ENCODE measurements at regions not wholly inside any gene's neighbourhood (a gene's known extent, or its start where the extent isn't known, plus 50 kb on each side); places are given as distances from the start of the nearest gene placed in this dataset.

DNA sequence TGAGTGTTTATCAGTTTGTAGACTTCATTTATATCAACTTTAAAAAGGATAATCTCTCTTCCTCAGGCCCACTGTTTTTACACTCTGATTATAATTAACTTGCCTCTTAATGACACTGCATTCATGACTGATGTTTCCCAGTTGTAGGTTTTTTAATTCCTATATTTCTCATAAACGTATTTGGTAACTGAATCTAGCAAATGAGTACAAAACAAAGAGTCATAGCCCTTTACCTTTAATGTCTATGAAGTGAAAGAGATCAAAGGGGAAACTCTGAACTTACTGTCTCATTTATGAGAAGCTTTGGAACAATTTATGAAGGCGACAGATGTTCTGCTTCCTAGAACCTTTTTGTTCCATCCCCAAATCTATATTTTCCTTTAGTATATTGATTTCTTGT lies 56.6 kb upstream of the ABCA1 start:
- Histone ChIP-seq H3K4me1 (ENCODE audit: control insufficient read depth in 1 of 2, low read depth in 2 of 2) (no peaks in the 10 kb centered on the region), H3K27ac (no peak overlapping the region), H3K27me3 (replicated peaks; ENCODE audit: insufficient read depth) (no peaks in the 10 kb centered on the region), H3K9me3 (no peaks in the 10 kb centered on the region), H3K4me3 (no peak overlapping the region), H3K36me3 (no peaks in the 10 kb centered on the region)
- DNase-seq (ENCODE audit: low spot score) (no peak), ATAC-seq (ENCODE audit: insufficient number of reproducible peaks, low FRiP score, low read depth) (no peak)
- TF ChIP-seq, protein P1, sequence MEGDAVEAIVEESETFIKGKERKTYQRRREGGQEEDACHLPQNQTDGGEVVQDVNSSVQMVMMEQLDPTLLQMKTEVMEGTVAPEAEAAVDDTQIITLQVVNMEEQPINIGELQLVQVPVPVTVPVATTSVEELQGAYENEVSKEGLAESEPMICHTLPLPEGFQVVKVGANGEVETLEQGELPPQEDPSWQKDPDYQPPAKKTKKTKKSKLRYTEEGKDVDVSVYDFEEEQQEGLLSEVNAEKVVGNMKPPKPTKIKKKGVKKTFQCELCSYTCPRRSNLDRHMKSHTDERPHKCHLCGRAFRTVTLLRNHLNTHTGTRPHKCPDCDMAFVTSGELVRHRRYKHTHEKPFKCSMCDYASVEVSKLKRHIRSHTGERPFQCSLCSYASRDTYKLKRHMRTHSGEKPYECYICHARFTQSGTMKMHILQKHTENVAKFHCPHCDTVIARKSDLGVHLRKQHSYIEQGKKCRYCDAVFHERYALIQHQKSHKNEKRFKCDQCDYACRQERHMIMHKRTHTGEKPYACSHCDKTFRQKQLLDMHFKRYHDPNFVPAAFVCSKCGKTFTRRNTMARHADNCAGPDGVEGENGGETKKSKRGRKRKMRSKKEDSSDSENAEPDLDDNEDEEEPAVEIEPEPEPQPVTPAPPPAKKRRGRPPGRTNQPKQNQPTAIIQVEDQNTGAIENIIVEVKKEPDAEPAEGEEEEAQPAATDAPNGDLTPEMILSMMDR (IDR thresholded peaks at IDR 0.05) = no peak

DNA sequence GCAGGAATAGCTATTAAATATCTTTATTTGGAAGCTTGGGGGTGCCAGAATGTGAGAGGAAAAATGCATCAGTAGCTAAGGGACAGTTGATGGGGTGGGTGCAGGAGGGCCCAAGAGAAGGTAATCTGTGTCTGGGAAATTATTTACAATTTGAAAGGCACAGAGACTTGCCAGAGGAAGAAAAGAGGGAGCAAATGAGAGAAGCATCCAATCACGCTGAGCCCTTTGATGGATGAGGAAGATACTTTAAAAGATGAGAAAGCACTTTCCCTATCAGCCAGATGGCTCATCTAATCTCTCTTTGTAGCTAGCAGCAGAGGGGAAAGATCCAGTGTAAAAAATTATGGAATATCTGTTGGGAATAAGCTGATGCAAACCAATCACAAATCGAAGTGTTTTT lies 57.0 kb upstream of the ABCA1 start:
- H3K9me3 ChIP-seq = no peaks in the 10 kb centered on the region
- TF ChIP-seq, protein P1 (IDR thresholded peaks at IDR 0.05) = no peak
- no peaks in the 10 kb centered on the region for H3K27me3 ChIP-seq (replicated peaks; ENCODE audit: insufficient read depth)
- no peak overlapping the region for H3K4me3 ChIP-seq
- H3K36me3 ChIP-seq = no peaks in the 10 kb centered on the region
- ATAC-seq (ENCODE audit: insufficient number of reproducible peaks, low FRiP score, low read depth) = no peak
- H3K4me1 ChIP-seq (ENCODE audit: control insufficient read depth in 1 of 2, low read depth in 2 of 2) = no peaks in the 10 kb centered on the region
- no peak overlapping the region for H3K27ac ChIP-seq
- DNase-seq (ENCODE audit: low spot score) = no peak

DNA sequence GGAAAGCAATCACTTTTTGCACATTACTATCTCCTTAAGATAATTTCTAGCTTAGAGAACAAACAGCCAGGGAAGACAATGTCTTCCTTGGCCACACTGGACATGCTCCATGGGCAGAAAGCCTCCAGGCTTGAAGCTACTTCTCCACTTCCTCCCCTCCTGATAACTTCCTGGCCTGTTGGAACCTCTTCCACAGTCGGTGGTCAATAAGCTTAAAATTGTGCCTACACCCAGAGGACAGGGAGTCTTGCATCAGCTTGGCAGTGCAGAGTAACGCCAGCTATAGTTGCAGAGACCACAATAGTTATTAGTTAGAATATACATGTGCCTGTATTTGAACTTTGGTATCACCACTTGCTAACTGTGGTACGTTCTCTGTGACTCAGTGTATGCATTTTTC lies 58.1 kb upstream of the ABCA1 start:
- H3K27ac ChIP-seq = no peak overlapping the region
- peaks cover 5 to 7% of the 10 kb centered on the region in 2 donors for H3K4me1 ChIP-seq (ENCODE audit: control insufficient read depth in 1 of 2, low read depth in 2 of 2)
- H3K9me3 ChIP-seq = no peaks in the 10 kb centered on the region
- no peaks in the 10 kb centered on the region for H3K36me3 ChIP-seq
- no peaks in the 10 kb centered on the region for H3K27me3 ChIP-seq (replicated peaks; ENCODE audit: insufficient read depth)
- TF ChIP-seq, protein P1 (IDR thresholded peaks at IDR 0.05) = no peak
- DNase-seq (ENCODE audit: low spot score) (no peak), ATAC-seq (ENCODE audit: insufficient number of reproducible peaks, low FRiP score, low read depth) (no peak)
- H3K4me3 ChIP-seq = no peak overlapping the region

DNA sequence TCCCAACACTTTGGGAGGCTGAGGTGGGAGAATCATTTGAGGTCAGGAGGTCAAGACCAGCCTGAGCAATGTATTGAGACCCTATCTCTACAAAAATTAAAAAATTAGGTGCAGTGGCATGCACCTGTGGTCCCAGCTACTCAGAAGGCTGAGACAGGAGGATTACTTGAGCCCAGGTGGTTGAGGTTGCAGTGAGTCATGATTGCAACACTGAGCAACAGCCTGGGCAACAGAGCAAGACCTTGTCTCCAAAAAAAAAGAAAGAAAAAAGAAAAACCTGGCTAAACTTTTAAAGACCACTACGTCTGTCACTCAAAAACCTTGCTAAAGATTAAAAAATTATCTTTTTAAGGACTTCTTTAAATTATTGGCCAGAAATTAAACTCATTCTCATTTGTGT lies 59.8 kb upstream of the ABCA1 start:
- ATAC-seq (ENCODE audit: insufficient number of reproducible peaks, low FRiP score, low read depth) = no peak
- TF ChIP-seq, protein P1 (IDR thresholded peaks at IDR 0.05) = no peak

DNA sequence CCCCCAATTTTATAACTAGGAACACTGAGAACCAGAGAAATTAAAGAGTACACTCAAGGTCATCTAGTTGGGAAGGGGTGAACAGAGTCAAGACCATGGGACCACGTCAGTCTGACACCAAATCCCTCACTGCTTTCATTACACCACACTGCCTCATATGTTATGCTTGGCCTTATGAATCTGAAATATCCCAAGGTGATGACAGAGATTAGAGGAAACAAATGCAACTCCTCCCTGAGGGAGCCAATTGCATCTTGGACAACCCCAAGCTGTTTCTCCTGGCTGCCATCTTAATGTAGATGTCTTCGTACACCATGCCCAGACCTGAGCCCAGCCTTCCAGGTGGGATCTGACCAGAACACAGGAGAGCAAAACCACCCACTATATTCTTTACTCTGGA lies 60.6 kb upstream of the ABCA1 start:
- Histone ChIP-seq H3K4me1 (ENCODE audit: control insufficient read depth in 1 of 2, low read depth in 2 of 2) (peaks cover 20 to 26% of the 10 kb centered on the region in 2 donors), H3K27ac (no peak overlapping the region), H3K4me3 (no peak overlapping the region), H3K9me3 (no peaks in the 10 kb centered on the region), H3K27me3 (replicated peaks; ENCODE audit: insufficient read depth) (no peaks in the 10 kb centered on the region), H3K36me3 (no peaks in the 10 kb centered on the region)
- DNase-seq (ENCODE audit: low spot score) = no peak
- TF ChIP-seq, protein P1 (IDR thresholded peaks at IDR 0.05) = no peak
- ATAC-seq (ENCODE audit: insufficient number of reproducible peaks, low FRiP score, low read depth) = no peak

More for the DNA sequence above, 59.8 kb upstream of the ABCA1 start:
- no peaks in the 10 kb centered on the region for H3K27me3 ChIP-seq (replicated peaks; ENCODE audit: insufficient read depth)
- no peak for DNase-seq (ENCODE audit: low spot score)
- no peak overlapping the region for H3K27ac ChIP-seq
- no peaks in the 10 kb centered on the region for H3K9me3 ChIP-seq
- H3K36me3 ChIP-seq = no peaks in the 10 kb centered on the region
- H3K4me1 ChIP-seq (ENCODE audit: control insufficient read depth in 1 of 2, low read depth in 2 of 2) = peaks cover 13 to 18% of the 10 kb centered on the region in 2 donors
- H3K4me3 ChIP-seq = no peak overlapping the region
